ENCODE measurements at regions not wholly inside any gene's neighbourhood (a gene's known extent, or its start where the extent isn't known, plus 50 kb on each side); places are given as distances from the start of the nearest gene placed in this dataset.

DNA sequence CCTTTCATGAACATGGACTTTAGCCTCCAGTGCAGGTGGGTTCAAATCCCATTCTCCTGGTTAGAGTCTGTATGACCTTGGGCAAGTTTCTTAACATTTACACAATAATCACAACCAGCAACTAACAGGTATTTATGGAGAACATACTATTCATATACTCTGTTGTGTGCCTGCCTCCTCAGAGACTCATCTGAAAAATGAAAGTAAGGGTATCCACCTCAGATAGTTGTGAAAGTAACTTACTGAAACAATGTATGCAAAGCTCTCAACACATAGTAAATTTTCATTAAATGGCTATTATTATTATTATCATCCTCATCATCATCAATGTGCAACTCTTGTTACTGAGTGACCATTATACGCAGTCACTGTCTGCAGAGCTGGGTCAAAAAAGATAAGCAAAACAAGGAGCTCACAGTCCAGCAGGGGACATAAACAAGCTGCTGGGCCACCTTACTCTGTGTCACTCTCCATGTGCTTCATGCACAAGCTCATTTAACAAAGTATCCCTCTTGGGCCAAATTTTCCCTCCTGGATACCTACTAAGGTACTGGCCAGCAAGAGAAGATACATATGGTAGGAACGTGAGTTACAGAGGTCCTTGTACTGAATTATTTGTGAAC is 70.9 kb upstream of the FNDC3A start:
- no peak for TF ChIP-seq POLR2A (IDR thresholded peaks at IDR 0.05)
- TF ChIP-seq, protein P1, sequence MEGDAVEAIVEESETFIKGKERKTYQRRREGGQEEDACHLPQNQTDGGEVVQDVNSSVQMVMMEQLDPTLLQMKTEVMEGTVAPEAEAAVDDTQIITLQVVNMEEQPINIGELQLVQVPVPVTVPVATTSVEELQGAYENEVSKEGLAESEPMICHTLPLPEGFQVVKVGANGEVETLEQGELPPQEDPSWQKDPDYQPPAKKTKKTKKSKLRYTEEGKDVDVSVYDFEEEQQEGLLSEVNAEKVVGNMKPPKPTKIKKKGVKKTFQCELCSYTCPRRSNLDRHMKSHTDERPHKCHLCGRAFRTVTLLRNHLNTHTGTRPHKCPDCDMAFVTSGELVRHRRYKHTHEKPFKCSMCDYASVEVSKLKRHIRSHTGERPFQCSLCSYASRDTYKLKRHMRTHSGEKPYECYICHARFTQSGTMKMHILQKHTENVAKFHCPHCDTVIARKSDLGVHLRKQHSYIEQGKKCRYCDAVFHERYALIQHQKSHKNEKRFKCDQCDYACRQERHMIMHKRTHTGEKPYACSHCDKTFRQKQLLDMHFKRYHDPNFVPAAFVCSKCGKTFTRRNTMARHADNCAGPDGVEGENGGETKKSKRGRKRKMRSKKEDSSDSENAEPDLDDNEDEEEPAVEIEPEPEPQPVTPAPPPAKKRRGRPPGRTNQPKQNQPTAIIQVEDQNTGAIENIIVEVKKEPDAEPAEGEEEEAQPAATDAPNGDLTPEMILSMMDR (IDR thresholded peaks at IDR 0.05), result no peak

Measured in right lobe of liver (tissue), 4 donors.